Nephron progenitor cell (in vitro differentiated cells): ENCODE measurements at regions not wholly inside any gene's neighbourhood (a gene's known extent, or its start where the extent isn't known, plus 50 kb on each side); places are given as distances from the start of the nearest gene placed in this dataset.

Source experiments
- DNase-seq: peaks from one replicate; pipeline ENCODE4 v3.0.0; 2021
- H3K27ac Mint-ChIP-seq: 2 replicates; pipeline ENCODE4 v1.8.0; 2021; ENCODE audit warnings: mild to moderate bottlenecking, moderate library complexity, mixed read lengths
- H3K27me3 Mint-ChIP-seq: 2 replicates; pipeline ENCODE4 v1.8.0; 2021; ENCODE audit warnings: mild to moderate bottlenecking, low read depth, mixed read lengths; ENCODE audit not compliant: poor library complexity
- H3K36me3 Mint-ChIP-seq: 2 replicates; pipeline ENCODE4 v1.8.0; 2021; ENCODE audit warnings: low read depth, mixed read lengths
- H3K4me1 Mint-ChIP-seq: 2 replicates; pipeline ENCODE4 v1.8.0; 2021; ENCODE audit warnings: mixed read lengths
- H3K4me3 Mint-ChIP-seq: 2 replicates; pipeline ENCODE4 v1.8.0; 2021; ENCODE audit warnings: mild to moderate bottlenecking, moderate library complexity, mixed read lengths
- H3K9me3 Mint-ChIP-seq: 2 replicates; pipeline ENCODE4 v1.8.0; 2021; ENCODE audit warnings: mild to moderate bottlenecking, moderate library complexity, mixed read lengths
- TF ChIP-seq, protein P1 (sequence below): fragments of 200-600 bp; sonication (generic); IDR thresholded peaks from 2 replicates; pipeline ENCODE4 v1.5.0; 2021; ENCODE audit warnings: antibody characterized with exemption

DNA sequence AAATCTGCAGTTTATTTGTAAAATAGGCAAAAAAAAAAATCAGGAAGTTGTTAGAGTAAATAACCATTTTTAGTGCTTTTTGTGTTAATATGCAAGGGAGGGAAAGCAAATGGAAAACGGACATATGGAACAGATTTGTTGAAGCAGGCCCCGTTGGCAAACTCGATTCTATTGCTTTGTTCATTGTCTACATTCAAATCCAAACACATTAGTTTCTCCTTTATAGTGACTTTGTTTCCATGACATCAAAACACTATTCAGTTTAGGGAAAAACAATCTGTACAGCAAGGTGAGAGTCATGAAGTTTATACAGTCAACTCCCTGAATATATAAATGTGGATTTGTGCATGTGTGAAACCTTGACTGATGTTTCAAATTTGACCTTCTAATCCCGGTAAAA, 142.2 kb downstream of the FAM47A start:
- no peaks in the 10 kb centered on the region for H3K9me3 Mint-ChIP-seq
- DNase-seq: no peak
- no peak overlapping the region for H3K27ac Mint-ChIP-seq
- H3K4me3 Mint-ChIP-seq: no peak overlapping the region
- no peaks in the 10 kb centered on the region for H3K27me3 Mint-ChIP-seq
- TF ChIP-seq, protein P1, sequence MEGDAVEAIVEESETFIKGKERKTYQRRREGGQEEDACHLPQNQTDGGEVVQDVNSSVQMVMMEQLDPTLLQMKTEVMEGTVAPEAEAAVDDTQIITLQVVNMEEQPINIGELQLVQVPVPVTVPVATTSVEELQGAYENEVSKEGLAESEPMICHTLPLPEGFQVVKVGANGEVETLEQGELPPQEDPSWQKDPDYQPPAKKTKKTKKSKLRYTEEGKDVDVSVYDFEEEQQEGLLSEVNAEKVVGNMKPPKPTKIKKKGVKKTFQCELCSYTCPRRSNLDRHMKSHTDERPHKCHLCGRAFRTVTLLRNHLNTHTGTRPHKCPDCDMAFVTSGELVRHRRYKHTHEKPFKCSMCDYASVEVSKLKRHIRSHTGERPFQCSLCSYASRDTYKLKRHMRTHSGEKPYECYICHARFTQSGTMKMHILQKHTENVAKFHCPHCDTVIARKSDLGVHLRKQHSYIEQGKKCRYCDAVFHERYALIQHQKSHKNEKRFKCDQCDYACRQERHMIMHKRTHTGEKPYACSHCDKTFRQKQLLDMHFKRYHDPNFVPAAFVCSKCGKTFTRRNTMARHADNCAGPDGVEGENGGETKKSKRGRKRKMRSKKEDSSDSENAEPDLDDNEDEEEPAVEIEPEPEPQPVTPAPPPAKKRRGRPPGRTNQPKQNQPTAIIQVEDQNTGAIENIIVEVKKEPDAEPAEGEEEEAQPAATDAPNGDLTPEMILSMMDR: no peak
- peaks cover 5% of the 10 kb centered on the region for H3K4me1 Mint-ChIP-seq
- H3K36me3 Mint-ChIP-seq: no peaks in the 10 kb centered on the region

DNA sequence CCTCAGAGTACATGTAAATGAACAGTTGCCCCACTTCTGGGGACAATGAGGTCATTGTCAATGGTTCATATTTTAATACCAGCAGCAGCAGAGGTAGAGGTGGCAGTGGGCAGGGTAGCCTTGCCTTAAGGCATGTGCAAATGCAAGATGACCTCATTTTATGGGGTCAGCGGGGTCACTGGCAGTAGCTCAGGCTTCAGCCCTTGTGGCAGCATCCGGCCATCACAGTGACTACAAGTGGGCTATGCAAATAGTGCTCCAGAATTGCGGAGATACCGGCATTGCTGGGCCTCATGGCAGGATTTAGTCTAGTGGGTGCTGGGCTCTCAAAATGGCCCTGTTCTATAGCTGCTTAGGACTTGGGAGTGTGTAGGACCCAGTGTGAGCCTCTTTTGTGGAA, 144.7 kb downstream of the FAM47A start:
- TF ChIP-seq, protein P1: no peak
- no peaks in the 10 kb centered on the region for H3K9me3 Mint-ChIP-seq
- no peak for DNase-seq

DNA sequence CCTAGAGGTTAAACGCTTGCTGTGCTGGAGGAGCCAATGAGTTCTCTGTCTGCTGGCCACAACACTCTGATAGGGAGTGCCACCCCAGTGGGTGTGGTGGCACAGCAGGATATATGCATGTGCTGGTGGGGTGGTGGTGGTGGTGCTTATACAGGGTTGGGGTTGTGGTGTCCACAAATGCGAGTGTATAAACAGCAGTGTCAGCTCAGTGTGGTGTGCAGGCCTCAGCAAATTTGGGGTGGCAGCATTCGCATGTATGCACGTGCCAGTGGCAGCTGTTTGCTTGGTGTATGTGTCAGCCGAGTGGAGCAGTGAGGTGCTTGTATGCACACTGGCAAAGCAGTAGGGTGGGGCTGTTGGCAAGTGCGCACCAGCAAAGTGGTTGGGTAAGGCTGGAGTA, 157.4 kb downstream of the FAM47A start:
- Mint-ChIP-seq H3K27ac (no peak overlapping the region), H3K36me3 (no peaks in the 10 kb centered on the region), H3K9me3 (peaks cover 13% of the 10 kb centered on the region), H3K4me1 (peaks cover 5% of the 10 kb centered on the region), H3K27me3 (peaks cover 3% of the 10 kb centered on the region), H3K4me3 (no peak overlapping the region)
- TF ChIP-seq, protein P1: no peak
- no peak for DNase-seq

More for the DNA sequence above, 144.7 kb downstream of the FAM47A start:
- Mint-ChIP-seq H3K36me3 (no peaks in the 10 kb centered on the region), H3K27ac (no peak overlapping the region), H3K4me1 (peaks cover 5% of the 10 kb centered on the region), H3K27me3 (no peaks in the 10 kb centered on the region), H3K4me3 (no peak overlapping the region)

GRCh38 chrX:33970028-33970967, 161.8 kb downstream of the FAM47A start:
- no peak overlapping the region for H3K27ac Mint-ChIP-seq

GRCh38 chrX:33969105-33969504, 163.0 kb downstream of the FAM47A start:
- H3K27me3 Mint-ChIP-seq: no peaks in the 10 kb centered on the region
- H3K9me3 Mint-ChIP-seq: no peaks in the 10 kb centered on the region
- TF ChIP-seq, protein P1: no peak
- H3K27ac Mint-ChIP-seq: no peak overlapping the region
- H3K4me1 Mint-ChIP-seq: peaks cover 10% of the 10 kb centered on the region
- DNase-seq: no peak
- H3K4me3 Mint-ChIP-seq: no peak overlapping the region
- no peaks in the 10 kb centered on the region for H3K36me3 Mint-ChIP-seq

More at GRCh38 chrX:33970028-33970967, 161.8 kb downstream of the FAM47A start:
- no peaks in the 10 kb centered on the region for H3K9me3 Mint-ChIP-seq
- DNase-seq: peak; percentile 4
- TF ChIP-seq, protein P1: no peak
- H3K36me3 Mint-ChIP-seq: no peaks in the 10 kb centered on the region
- H3K4me3 Mint-ChIP-seq: no peak overlapping the region
- H3K27me3 Mint-ChIP-seq: no peaks in the 10 kb centered on the region
- H3K4me1 Mint-ChIP-seq: peaks cover 10% of the 10 kb centered on the region

DNA sequence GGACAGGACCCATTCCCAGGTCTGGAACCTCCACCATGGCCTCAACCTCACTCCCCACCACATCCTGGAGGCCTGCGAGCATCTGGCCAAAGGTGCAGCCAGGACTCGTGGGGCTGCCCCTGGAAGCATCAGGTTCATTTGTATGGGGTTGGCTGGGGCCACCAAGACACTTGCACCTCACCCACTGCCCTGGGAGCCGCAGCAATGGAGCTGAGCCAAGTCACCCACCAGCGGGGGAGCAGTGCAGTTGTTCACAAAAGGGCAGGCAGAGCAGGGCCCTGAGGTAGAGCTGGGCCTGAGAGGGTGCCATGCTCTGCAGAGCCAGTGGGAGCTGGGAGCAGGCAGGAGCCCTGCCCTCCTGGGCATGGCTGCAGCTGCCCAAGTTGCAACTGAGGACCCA, 163.5 kb downstream of the FAM47A start:
- H3K9me3 Mint-ChIP-seq: no peaks in the 10 kb centered on the region
- no peak overlapping the region for H3K27ac Mint-ChIP-seq
- no peak for DNase-seq
- H3K36me3 Mint-ChIP-seq: no peaks in the 10 kb centered on the region
- peaks cover 10% of the 10 kb centered on the region for H3K4me1 Mint-ChIP-seq
- no peak overlapping the region for H3K4me3 Mint-ChIP-seq
- H3K27me3 Mint-ChIP-seq: no peaks in the 10 kb centered on the region
- TF ChIP-seq, protein P1: no peak
